ENCODE measurements at regions not wholly inside any gene's neighbourhood (a gene's known extent, or its start where the extent isn't known, plus 50 kb on each side); places are given as distances from the start of the nearest gene placed in this dataset.

DNA sequence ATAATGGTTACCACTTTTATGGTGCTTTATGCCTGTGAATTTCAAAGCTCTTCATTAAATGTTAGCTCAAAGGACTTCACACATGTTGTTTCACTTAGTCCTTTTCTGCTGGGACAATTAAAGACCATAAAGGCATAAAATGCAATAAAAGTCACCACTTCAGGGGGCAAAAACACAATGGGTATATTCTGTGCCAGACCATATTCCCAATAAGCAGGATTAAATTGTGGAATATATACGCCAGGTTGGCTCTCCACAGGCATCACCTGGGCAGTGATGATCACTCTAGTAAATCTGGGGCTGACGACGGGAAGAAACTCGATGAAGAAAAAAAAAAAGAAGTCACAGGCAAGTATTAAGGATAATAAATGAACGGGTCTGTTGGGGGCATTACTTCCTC lies 370.2 kb upstream of the CNTN4 start:
- TF ChIP-seq EZH2phosphoT487 (IDR thresholded peaks at IDR 0.05; ENCODE audit: borderline replicate concordance) (no peak), CTCF (conservative IDR thresholded peaks at IDR 0.05; ENCODE audit: low read length) (no peak)

Data from Loucy (cell line).